Mononuclear cell (primary cell): ENCODE measurements at regions not wholly inside any gene's neighbourhood (a gene's known extent, or its start where the extent isn't known, plus 50 kb on each side); places are given as distances from the start of the nearest gene placed in this dataset.
"Not testable (repeated sequence)": the region's sequence is repeated elsewhere in the genome, so short reads cannot be mapped to it uniquely, and the experiment has no call there.

Experiments used
- H3K27me3 ChIP-seq: 2 replicates; pipeline ENCODE4 v1.6.0; 2011; ENCODE audit warnings: low read length, control low read depth; ENCODE audit not compliant: insufficient read depth
- H3K4me1 ChIP-seq: 2 replicates; pipeline ENCODE4 v1.5.1; 2011; ENCODE audit warnings: mild to moderate bottlenecking, low read length, control low read depth; ENCODE audit not compliant: insufficient read depth
- H3K4me3 ChIP-seq: 2 replicates; pipeline ENCODE4 v1.5.1; 2011; ENCODE audit warnings: mild to moderate bottlenecking, low read length, moderate library complexity
- H3K9me3 ChIP-seq: 2 replicates; pipeline ENCODE4 v1.5.1; 2011; ENCODE audit warnings: low read depth, mild to moderate bottlenecking, control low read depth, low read length

GRCh38 chr2:87184260-87184659 lies 162.6 kb upstream of the PLGLB1 start:
- H3K9me3 ChIP-seq, H3K4me3 ChIP-seq, H3K4me1 ChIP-seq, H3K27me3 ChIP-seq: not testable (repeated sequence)

- not testable (repeated sequence) for H3K4me3 ChIP-seq, H3K27me3 ChIP-seq
These were observed 167.6 kb upstream of the PLGLB1 start for GRCh38 chr2:87189214-87189613.

GRCh38 chr2:87193336-87193735 lies 171.7 kb upstream of the PLGLB1 start:
- H3K9me3 ChIP-seq, H3K27me3 ChIP-seq, H3K4me1 ChIP-seq, H3K4me3 ChIP-seq: not testable (repeated sequence)

More at GRCh38 chr2:87189214-87189613, 167.6 kb upstream of the PLGLB1 start:
- H3K9me3 ChIP-seq, H3K4me1 ChIP-seq: not testable (repeated sequence)

GRCh38 chr2:87194254-87194999 lies 172.8 kb upstream of the PLGLB1 start:
- H3K4me1 ChIP-seq, H3K4me3 ChIP-seq, H3K9me3 ChIP-seq, H3K27me3 ChIP-seq: not testable (repeated sequence)

GRCh38 chr2:87196720-87197388 lies 175.2 kb upstream of the PLGLB1 start:
- H3K27me3 ChIP-seq, H3K4me1 ChIP-seq, H3K9me3 ChIP-seq, H3K4me3 ChIP-seq: not testable (repeated sequence)

GRCh38 chr2:87198422-87198821 lies 176.8 kb upstream of the PLGLB1 start:
- not testable (repeated sequence) for H3K9me3 ChIP-seq, H3K4me1 ChIP-seq, H3K4me3 ChIP-seq, H3K27me3 ChIP-seq

GRCh38 chr2:87199228-87199627 lies 177.6 kb upstream of the PLGLB1 start:
- H3K4me1 ChIP-seq, H3K9me3 ChIP-seq, H3K27me3 ChIP-seq, H3K4me3 ChIP-seq: not testable (repeated sequence)

GRCh38 chr2:87204569-87205147 lies 183.0 kb upstream of the PLGLB1 start:
- not testable (repeated sequence) for H3K4me3 ChIP-seq, H3K27me3 ChIP-seq, H3K9me3 ChIP-seq, H3K4me1 ChIP-seq

- not testable (repeated sequence) for H3K4me1 ChIP-seq, H3K27me3 ChIP-seq, H3K9me3 ChIP-seq, H3K4me3 ChIP-seq
These were observed 191.3 kb upstream of the PLGLB1 start for GRCh38 chr2:87212938-87213337.

- H3K27me3 ChIP-seq, H3K4me3 ChIP-seq, H3K9me3 ChIP-seq: not testable (repeated sequence)
These were observed 195.4 kb upstream of the PLGLB1 start for GRCh38 chr2:87217005-87217404.

GRCh38 chr2:87217741-87218410 lies 196.2 kb upstream of the PLGLB1 start:
- not testable (repeated sequence) for H3K4me1 ChIP-seq, H3K4me3 ChIP-seq, H3K9me3 ChIP-seq, H3K27me3 ChIP-seq

More at GRCh38 chr2:87217005-87217404, 195.4 kb upstream of the PLGLB1 start:
- not testable (repeated sequence) for H3K4me1 ChIP-seq

GRCh38 chr2:87220651-87221050 lies 199.0 kb upstream of the PLGLB1 start:
- not testable (repeated sequence) for H3K9me3 ChIP-seq, H3K4me1 ChIP-seq, H3K4me3 ChIP-seq, H3K27me3 ChIP-seq

- H3K4me1 ChIP-seq, H3K27me3 ChIP-seq, H3K9me3 ChIP-seq: not testable (repeated sequence)
These were observed 200.5 kb upstream of the PLGLB1 start for GRCh38 chr2:87222131-87222530.

GRCh38 chr2:87223873-87224272 lies 202.2 kb upstream of the PLGLB1 start:
- not testable (repeated sequence) for H3K4me3 ChIP-seq, H3K27me3 ChIP-seq, H3K4me1 ChIP-seq, H3K9me3 ChIP-seq

More at GRCh38 chr2:87222131-87222530, 200.5 kb upstream of the PLGLB1 start:
- H3K4me3 ChIP-seq = not testable (repeated sequence)

GRCh38 chr2:87229091-87229689 lies 207.5 kb upstream of the PLGLB1 start:
- H3K4me1 ChIP-seq, H3K27me3 ChIP-seq, H3K4me3 ChIP-seq, H3K9me3 ChIP-seq: not testable (repeated sequence)
